CD8-positive, alpha-beta memory T cell (primary cell): ENCODE measurements at regions not wholly inside any gene's neighbourhood (a gene's known extent, or its start where the extent isn't known, plus 50 kb on each side); places are given as distances from the start of the nearest gene placed in this dataset.

Experiments used
- CTCF ChIA-PET: fragments of 350-600 bp; sonication (Branson Sonifier 250); formaldehyde crosslinking; loops from one replicate; lab custom pipeline; 2021; ENCODE audit warnings: antibody characterized with exemption; lab: Charles Lee
- POLR2A ChIA-PET: fragments of 350-600 bp; sonication (Branson Sonifier 250); formaldehyde crosslinking; loops from one replicate; lab custom pipeline; 2021; ENCODE audit warnings: antibody characterized with exemption; lab: Charles Lee
- DNase-seq, 5 donors: peaks; one replicate each; pipeline versions ENCODE4 v3.0.0 to v3.0.0-alpha.2; 2020 to 2022; ENCODE audit warnings: mixed read lengths in 1 of 5
- H3K27ac ChIP-seq: one replicate; pipeline ENCODE4 v1.7.0; 2013; ENCODE audit warnings: low read depth, mild to moderate bottlenecking, low read length, moderate library complexity
- H3K27me3 ChIP-seq: 2 replicates; pipeline ENCODE4 v1.7.0; 2013; ENCODE audit warnings: low read length, mild to moderate bottlenecking; ENCODE audit not compliant: insufficient read depth, poor library complexity, severe bottlenecking
- H3K36me3 ChIP-seq: 2 replicates; pipeline ENCODE4 v1.7.0; 2013; ENCODE audit warnings: mild to moderate bottlenecking, low read length, moderate library complexity; ENCODE audit not compliant: insufficient read depth
- H3K4me1 ChIP-seq: 2 replicates; pipeline ENCODE4 v1.7.0; 2013; ENCODE audit warnings: mild to moderate bottlenecking, low read length, moderate library complexity; ENCODE audit not compliant: insufficient read depth
- H3K4me3 ChIP-seq: 2 replicates; pipeline ENCODE4 v1.7.0; 2013; ENCODE audit warnings: mild to moderate bottlenecking, low read length
- H3K9me3 ChIP-seq: 2 replicates; pipeline ENCODE4 v1.7.0; 2013; ENCODE audit warnings: mild to moderate bottlenecking, low read length
- H3K27ac Mint-ChIP-seq, 8 donors: one replicate each; pipeline ENCODE4 v1.8.0; 2020 to 2021; ENCODE audit warnings: mixed read lengths in 8 of 8, mild to moderate bottlenecking in 6 of 8, inconsistent platforms in 3 of 8, moderate library complexity in 3 of 8
- H3K27me3 Mint-ChIP-seq, 2 donors: one replicate each; pipeline ENCODE4 v1.8.0; 2020 to 2021; ENCODE audit warnings: mixed read lengths in 2 of 2, mild to moderate bottlenecking in 1 of 2, moderate library complexity in 1 of 2
- H3K36me3 Mint-ChIP-seq, 3 donors: one replicate each; pipeline ENCODE4 v1.8.0; 2020 to 2021; ENCODE audit warnings: mixed read lengths in 3 of 3, inconsistent platforms in 1 of 3, mild to moderate bottlenecking in 1 of 3
- H3K4me1 Mint-ChIP-seq, 3 donors: one replicate each; pipeline ENCODE4 v1.8.0; 2020 to 2021; ENCODE audit warnings: mixed read lengths in 3 of 3, inconsistent platforms in 1 of 3, mild to moderate bottlenecking in 1 of 3
- H3K4me3 Mint-ChIP-seq, 7 donors: one replicate each; pipeline ENCODE4 v1.8.0; 2020 to 2021; ENCODE audit warnings: mixed read lengths in 7 of 7, mild to moderate bottlenecking in 6 of 7, moderate library complexity in 4 of 7, inconsistent platforms in 2 of 7
- H3K9me3 Mint-ChIP-seq, 5 donors: one replicate each; pipeline ENCODE4 v1.8.0; 2020 to 2022; ENCODE audit warnings: mixed read lengths in 5 of 5, mild to moderate bottlenecking in 3 of 5, moderate library complexity in 2 of 5, inconsistent platforms in 1 of 5

- no peaks in the 10 kb centered on the region for H3K27me3 ChIP-seq
- POLR2A ChIA-PET = no interaction called here
- CTCF ChIA-PET = no interaction called here
- Mint-ChIP-seq H3K27ac (no peak overlapping the region), H3K4me3 (no peak overlapping the region), H3K36me3 (no peaks in the 10 kb centered on the region), H3K4me1 (no peaks in the 10 kb centered on the region), H3K9me3 (no peaks in the 10 kb centered on the region), H3K27me3 (peaks cover 8 to 18% of the 10 kb centered on the region in 2 donors)
- H3K4me1 ChIP-seq = no peaks in the 10 kb centered on the region
- no peak overlapping the region for H3K4me3 ChIP-seq
- H3K27ac ChIP-seq = no peak overlapping the region
- no peak for DNase-seq
- no peaks in the 10 kb centered on the region for H3K9me3 ChIP-seq
- no peaks in the 10 kb centered on the region for H3K36me3 ChIP-seq
Observed at GRCh38 chr10:112052166-112052565, 131.4 kb downstream of the GPAM start.

DNA sequence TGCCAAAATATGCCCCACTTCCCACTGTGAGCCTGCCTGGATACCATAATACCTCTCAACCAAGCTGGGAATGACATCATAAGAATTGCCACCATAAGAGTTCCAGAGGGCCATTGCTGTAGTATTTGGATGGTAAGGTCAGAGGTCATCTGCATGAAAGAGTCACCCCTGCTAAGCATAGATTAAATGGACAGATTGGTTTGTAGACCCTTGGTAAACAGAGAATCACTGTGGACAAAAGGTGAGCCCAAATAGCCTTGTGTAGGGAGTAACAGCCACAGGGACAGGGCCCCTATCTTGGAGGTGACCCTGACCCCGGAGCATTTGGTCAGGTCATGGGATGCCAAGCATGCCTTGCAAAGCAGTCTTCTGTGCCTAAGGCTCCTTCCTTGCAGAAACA lies 129.7 kb downstream of the GPAM start:
- Histone ChIP-seq H3K36me3 (no peaks in the 10 kb centered on the region), H3K9me3 (no peaks in the 10 kb centered on the region), H3K4me3 (no peak overlapping the region), H3K27ac (no peak overlapping the region), H3K27me3 (no peaks in the 10 kb centered on the region), H3K4me1 (no peaks in the 10 kb centered on the region)
- H3K4me1 Mint-ChIP-seq = no peaks in the 10 kb centered on the region
- ChIA-PET CTCF (no interaction called here), POLR2A (no interaction called here)
- H3K27me3 Mint-ChIP-seq = peaks cover 10 to 21% of the 10 kb centered on the region in 2 donors
- no peaks in the 10 kb centered on the region for H3K9me3 Mint-ChIP-seq
- H3K4me3 Mint-ChIP-seq = no peak overlapping the region
- no peak for DNase-seq
- H3K36me3 Mint-ChIP-seq = no peaks in the 10 kb centered on the region
- no peak overlapping the region for H3K27ac Mint-ChIP-seq

DNA sequence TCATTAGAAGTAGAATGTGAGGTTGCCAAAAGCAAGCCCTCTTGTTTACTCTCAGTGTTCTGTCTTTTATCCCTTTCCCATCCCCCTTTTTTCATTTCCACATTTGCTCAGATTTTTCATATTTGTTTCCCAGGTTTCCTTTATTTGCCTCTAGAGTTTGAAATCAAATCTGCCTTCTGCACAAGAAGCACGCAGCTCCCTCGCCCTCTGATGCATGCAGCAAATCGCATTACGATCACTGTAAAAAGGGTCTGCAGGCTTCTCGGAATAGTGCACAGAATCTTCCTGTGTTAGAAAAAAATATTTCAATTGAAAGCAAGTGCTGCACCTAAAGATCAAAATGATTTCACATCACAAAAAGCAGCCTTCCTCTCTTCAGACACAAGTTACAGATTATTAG lies 129.0 kb downstream of the GPAM start:
- H3K36me3 Mint-ChIP-seq = no peaks in the 10 kb centered on the region
- Histone ChIP-seq H3K9me3 (no peaks in the 10 kb centered on the region), H3K4me3 (no peak overlapping the region), H3K4me1 (no peaks in the 10 kb centered on the region), H3K27ac (no peak overlapping the region), H3K36me3 (no peaks in the 10 kb centered on the region), H3K27me3 (no peaks in the 10 kb centered on the region)
- H3K27ac Mint-ChIP-seq = peak overlapping the region in 1 of 8 donors; percentile 23
- no peak for DNase-seq
- H3K9me3 Mint-ChIP-seq = no peaks in the 10 kb centered on the region
- H3K4me1 Mint-ChIP-seq = no peaks in the 10 kb centered on the region
- H3K27me3 Mint-ChIP-seq = peaks cover 10 to 27% of the 10 kb centered on the region in 2 donors
- CTCF ChIA-PET = no interaction called here
- POLR2A ChIA-PET = no interaction called here
- no peak overlapping the region for H3K4me3 Mint-ChIP-seq

DNA sequence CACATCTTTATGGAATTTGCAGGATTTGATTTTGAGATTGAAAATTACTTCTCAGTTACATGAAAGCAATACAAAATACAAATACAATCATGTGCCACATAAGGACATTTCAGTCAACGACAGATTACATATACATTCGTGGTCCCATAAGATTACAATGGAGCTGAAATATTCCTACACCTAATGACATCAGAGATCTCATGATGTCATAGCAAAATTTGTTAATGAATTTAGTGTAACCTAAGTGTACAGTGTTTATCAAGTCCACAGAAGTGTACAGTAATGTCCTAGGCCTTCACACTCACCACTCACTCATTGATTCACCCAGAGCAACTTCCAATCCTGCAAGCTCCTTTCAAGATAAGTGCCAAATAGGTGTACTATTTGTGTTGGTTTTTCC lies 126.5 kb downstream of the GPAM start:
- H3K4me1 Mint-ChIP-seq = no peaks in the 10 kb centered on the region
- no peaks in the 10 kb centered on the region for H3K36me3 Mint-ChIP-seq
- H3K9me3 ChIP-seq = no peaks in the 10 kb centered on the region
- no peaks in the 10 kb centered on the region for H3K36me3 ChIP-seq
- H3K27me3 Mint-ChIP-seq = peaks cover 11 to 32% of the 10 kb centered on the region in 2 donors
- CTCF ChIA-PET = no interaction called here
- H3K27me3 ChIP-seq = no peaks in the 10 kb centered on the region
- no peak for DNase-seq
- no peak overlapping the region for H3K27ac Mint-ChIP-seq
- H3K4me1 ChIP-seq = no peaks in the 10 kb centered on the region
- POLR2A ChIA-PET = no interaction called here
- H3K27ac ChIP-seq = no peak overlapping the region
- no peak overlapping the region for H3K4me3 ChIP-seq
- H3K9me3 Mint-ChIP-seq = no peaks in the 10 kb centered on the region
- no peak overlapping the region for H3K4me3 Mint-ChIP-seq

- no peak for DNase-seq
- Histone ChIP-seq H3K27me3 (no peaks in the 10 kb centered on the region), H3K4me3 (no peak overlapping the region), H3K9me3 (no peaks in the 10 kb centered on the region), H3K4me1 (no peaks in the 10 kb centered on the region), H3K36me3 (no peaks in the 10 kb centered on the region), H3K27ac (no peak overlapping the region)
- POLR2A ChIA-PET = no interaction called here
- CTCF ChIA-PET = no interaction called here
- Mint-ChIP-seq H3K4me3 (no peak overlapping the region), H3K4me1 (no peaks in the 10 kb centered on the region), H3K36me3 (no peaks in the 10 kb centered on the region), H3K9me3 (no peaks in the 10 kb centered on the region), H3K27me3 (peaks cover 13 to 29% of the 10 kb centered on the region in 2 donors), H3K27ac (no peak overlapping the region)
Observed at GRCh38 chr10:112059220-112059619, 124.3 kb downstream of the GPAM start.

- Mint-ChIP-seq H3K4me3 (no peak overlapping the region), H3K27ac (no peak overlapping the region), H3K27me3 (peaks cover 5 to 8% of the 10 kb centered on the region in 2 donors), H3K36me3 (no peaks in the 10 kb centered on the region), H3K4me1 (no peaks in the 10 kb centered on the region), H3K9me3 (peaks cover 0 to 4% (median 0%) of the 10 kb centered on the region in 5 donors)
- H3K27ac ChIP-seq = no peak overlapping the region
- no peaks in the 10 kb centered on the region for H3K9me3 ChIP-seq
- H3K4me3 ChIP-seq = no peak overlapping the region
- H3K36me3 ChIP-seq = no peaks in the 10 kb centered on the region
- no peak for DNase-seq
- no peaks in the 10 kb centered on the region for H3K27me3 ChIP-seq
- H3K4me1 ChIP-seq = no peaks in the 10 kb centered on the region
- POLR2A ChIA-PET = no interaction called here
- CTCF ChIA-PET = no interaction called here
Observed at GRCh38 chr10:112071596-112072133, 111.9 kb downstream of the GPAM start.

DNA sequence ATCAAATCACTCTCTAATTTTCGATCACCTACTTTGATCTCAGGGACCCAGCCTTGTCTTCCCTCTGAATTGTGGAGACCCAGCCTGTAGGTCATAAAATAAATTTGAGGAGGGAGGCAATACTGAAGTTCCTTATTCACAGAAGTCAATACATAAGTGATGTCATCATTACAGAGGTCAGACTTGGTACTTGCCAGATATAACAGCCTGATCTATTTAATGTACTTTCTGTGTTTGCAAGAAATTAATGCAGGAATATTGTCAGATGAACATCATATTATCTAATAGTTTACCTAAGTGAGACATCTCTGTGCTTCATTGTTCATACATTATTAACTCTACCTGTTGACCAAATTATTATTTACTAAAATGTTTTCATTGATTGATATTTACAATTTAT lies 105.6 kb downstream of the GPAM start:
- Histone ChIP-seq H3K9me3 (no peaks in the 10 kb centered on the region), H3K27ac (no peak overlapping the region), H3K4me1 (no peaks in the 10 kb centered on the region), H3K27me3 (no peaks in the 10 kb centered on the region), H3K4me3 (no peak overlapping the region), H3K36me3 (no peaks in the 10 kb centered on the region)
- POLR2A ChIA-PET = no interaction called here
- H3K36me3 Mint-ChIP-seq = no peaks in the 10 kb centered on the region
- no peak overlapping the region for H3K4me3 Mint-ChIP-seq
- no peaks in the 10 kb centered on the region for H3K4me1 Mint-ChIP-seq
- DNase-seq = no peak
- no peak overlapping the region for H3K27ac Mint-ChIP-seq
- H3K9me3 Mint-ChIP-seq = no peaks in the 10 kb centered on the region
- CTCF ChIA-PET = no interaction called here
- peaks cover 0 to 19% of the 10 kb centered on the region in 2 donors for H3K27me3 Mint-ChIP-seq

DNA sequence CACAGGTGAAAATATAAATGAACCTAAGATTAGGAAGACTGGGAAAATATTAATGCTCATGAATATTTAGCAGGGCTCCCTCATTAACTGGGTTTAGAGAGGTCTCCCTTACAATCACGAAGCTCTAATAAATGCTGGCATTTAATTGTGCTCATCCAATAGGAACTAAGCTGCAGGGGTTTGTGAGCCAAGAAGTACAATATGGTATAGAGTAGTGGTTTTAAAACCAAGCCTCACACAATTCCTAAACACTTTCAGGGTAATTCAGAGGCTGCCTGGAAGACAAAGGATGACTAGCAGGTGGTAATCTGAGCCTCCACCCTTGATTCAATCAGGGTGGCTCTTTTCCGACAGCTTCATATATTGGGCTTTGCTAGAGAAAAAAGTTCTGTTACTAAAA lies 103.3 kb downstream of the GPAM start:
- peaks cover 4 to 22% of the 10 kb centered on the region in 2 donors for H3K27me3 Mint-ChIP-seq

GRCh38 chr10:112082120-112082519 lies 101.4 kb downstream of the GPAM start:
- no peaks in the 10 kb centered on the region for H3K4me1 Mint-ChIP-seq
- ChIA-PET POLR2A (no interaction called here), CTCF (no interaction called here)
- H3K27ac Mint-ChIP-seq = no peak overlapping the region
- DNase-seq = no peak
- Histone ChIP-seq H3K4me1 (no peaks in the 10 kb centered on the region), H3K4me3 (no peak overlapping the region), H3K27ac (no peak overlapping the region), H3K27me3 (no peaks in the 10 kb centered on the region), H3K9me3 (no peaks in the 10 kb centered on the region), H3K36me3 (no peaks in the 10 kb centered on the region)
- peaks cover 7 to 35% of the 10 kb centered on the region in 2 donors for H3K27me3 Mint-ChIP-seq
- H3K4me3 Mint-ChIP-seq = no peak overlapping the region
- H3K36me3 Mint-ChIP-seq = no peaks in the 10 kb centered on the region
- peaks cover 0 to 2% (median 0%) of the 10 kb centered on the region in 5 donors for H3K9me3 Mint-ChIP-seq

More for the DNA sequence above, 103.3 kb downstream of the GPAM start:
- Histone ChIP-seq H3K4me1 (no peaks in the 10 kb centered on the region), H3K27ac (no peak overlapping the region), H3K9me3 (no peaks in the 10 kb centered on the region), H3K36me3 (no peaks in the 10 kb centered on the region), H3K27me3 (no peaks in the 10 kb centered on the region), H3K4me3 (no peak overlapping the region)
- Mint-ChIP-seq H3K4me3 (no peak overlapping the region), H3K4me1 (no peaks in the 10 kb centered on the region), H3K27ac (no peak overlapping the region), H3K36me3 (no peaks in the 10 kb centered on the region), H3K9me3 (no peaks in the 10 kb centered on the region)
- POLR2A ChIA-PET = no interaction called here
- CTCF ChIA-PET = no interaction called here
- DNase-seq = no peak
